KMS-11 (cell line): ENCODE measurements at regions not wholly inside any gene's neighbourhood (a gene's known extent, or its start where the extent isn't known, plus 50 kb on each side); places are given as distances from the start of the nearest gene placed in this dataset.

ENCODE experiments used
- H2AFZ ChIP-seq: fragments of 200-600 bp; sonication (generic); 2 replicates; pipeline ENCODE4 v1.6.1; 2016; ENCODE audit warnings: antibody characterized with exemption, mixed run types, low read depth
- H3K27ac ChIP-seq: fragments of 200-600 bp; sonication (generic); 2 replicates; pipeline ENCODE4 v1.6.1; 2016; ENCODE audit warnings: mild to moderate bottlenecking, mixed run types
- H3K27me3 ChIP-seq: fragments of 200-600 bp; sonication (generic); 2 replicates; pipeline ENCODE4 v1.6.1; 2017; ENCODE audit warnings: mild to moderate bottlenecking, low read depth, mixed run types, moderate library complexity; ENCODE audit not compliant: insufficient read depth
- H3K36me3 ChIP-seq: fragments of 200-600 bp; sonication (generic); 2 replicates; pipeline ENCODE4 v1.6.1; 2017; ENCODE audit warnings: mild to moderate bottlenecking, mixed run types; ENCODE audit not compliant: insufficient read depth
- H3K4me1 ChIP-seq: fragments of 200-600 bp; sonication (generic); 2 replicates; pipeline ENCODE4 v1.6.1; 2016; ENCODE audit warnings: mild to moderate bottlenecking, low read depth, mixed run types; ENCODE audit not compliant: poor library complexity, severe bottlenecking
- H3K4me2 ChIP-seq: fragments of 200-600 bp; sonication (generic); 2 replicates; pipeline ENCODE4 v1.7.0; 2016; ENCODE audit warnings: mild to moderate bottlenecking, mixed run types
- H3K4me3 ChIP-seq: fragments of 200-600 bp; sonication (generic); IDR thresholded peaks from 2 replicates; pipeline ENCODE4 v1.6.1; 2017; ENCODE audit warnings: low read depth, low read length, mixed read lengths; ENCODE audit not compliant: insufficient read depth
- H3K79me2 ChIP-seq: fragments of 200-600 bp; sonication (generic); 2 replicates; pipeline ENCODE4 v1.6.1; 2016; ENCODE audit warnings: low read depth, mixed run types; ENCODE audit not compliant: insufficient read depth
- H3K9ac ChIP-seq: fragments of 200-600 bp; sonication (generic); 2 replicates; pipeline ENCODE4 v1.6.1; 2016; ENCODE audit warnings: mild to moderate bottlenecking, mixed run types
- H4K20me1 ChIP-seq: fragments of 200-600 bp; sonication (generic); 2 replicates; pipeline ENCODE4 v1.6.1; 2016; ENCODE audit warnings: mild to moderate bottlenecking, mixed run types; ENCODE audit not compliant: insufficient read depth
- CTCF ChIP-seq: fragments of 200-600 bp; sonication (generic); conservative IDR thresholded peaks from 2 replicates; pipeline ENCODE4 v1.6.1; 2017; ENCODE audit warnings: low read depth, mild to moderate bottlenecking, antibody characterized with exemption, low read length, moderate library complexity, mixed read lengths

GRCh38 chr5:125785407-125785806, 637.8 kb upstream of the GRAMD2B start:
- no peak overlapping the region for H3K4me2 ChIP-seq
- TF ChIP-seq CTCF, result no peak

GRCh38 chr5:125786021-125786420, 637.2 kb upstream of the GRAMD2B start:
- no peak overlapping the region for H3K9ac ChIP-seq
- H3K27ac ChIP-seq, result no peak overlapping the region
- TF ChIP-seq CTCF, result no peak
- no peak overlapping the region for H3K4me2 ChIP-seq
- no peaks in the 10 kb centered on the region for H3K36me3 ChIP-seq
- H3K27me3 ChIP-seq, result no peaks in the 10 kb centered on the region
- no peak overlapping the region for H3K4me3 ChIP-seq
- H3K79me2 ChIP-seq, result no peaks in the 10 kb centered on the region
- H2AFZ ChIP-seq, result no peak overlapping the region
- no peaks in the 10 kb centered on the region for H3K4me1 ChIP-seq
- H4K20me1 ChIP-seq, result no peaks in the 10 kb centered on the region

More at GRCh38 chr5:125785407-125785806, 637.8 kb upstream of the GRAMD2B start:
- Histone ChIP-seq H3K4me1 (no peaks in the 10 kb centered on the region), H4K20me1 (no peaks in the 10 kb centered on the region), H3K27me3 (no peaks in the 10 kb centered on the region), H3K79me2 (no peaks in the 10 kb centered on the region), H3K27ac (no peak overlapping the region), H3K4me3 (no peak overlapping the region), H3K36me3 (no peaks in the 10 kb centered on the region), H3K9ac (no peak overlapping the region), H2AFZ (no peak overlapping the region)

DNA sequence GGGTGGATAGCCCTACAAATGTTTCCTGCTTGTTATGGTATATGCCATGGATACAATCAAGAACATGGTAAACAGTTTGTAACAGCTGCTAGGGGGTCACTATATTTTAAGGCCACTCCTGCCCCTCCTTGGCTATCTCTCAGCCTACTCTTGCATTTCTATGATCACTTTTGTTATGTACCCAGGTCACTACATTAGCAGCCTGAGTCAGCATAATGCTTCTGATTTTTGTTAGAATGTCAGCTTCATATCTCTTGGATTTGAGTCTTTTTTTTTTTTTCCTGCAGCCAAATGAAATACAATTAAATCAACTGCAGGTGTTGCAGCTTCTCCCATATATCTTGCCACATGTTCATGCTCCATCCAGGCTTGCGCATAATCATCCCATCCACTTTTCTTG, 629.7 kb upstream of the GRAMD2B start:
- TF ChIP-seq CTCF, result no peak
- Histone ChIP-seq H3K4me1 (no peaks in the 10 kb centered on the region), H3K79me2 (no peaks in the 10 kb centered on the region)

GRCh38 chr5:125794922-125795321, 628.3 kb upstream of the GRAMD2B start:
- Histone ChIP-seq H3K4me3 (no peak overlapping the region), H3K4me1 (no peaks in the 10 kb centered on the region), H3K79me2 (no peaks in the 10 kb centered on the region), H3K27ac (no peak overlapping the region), H2AFZ (no peak overlapping the region), H3K27me3 (no peaks in the 10 kb centered on the region), H3K9ac (no peak overlapping the region), H3K36me3 (no peaks in the 10 kb centered on the region), H4K20me1 (no peaks in the 10 kb centered on the region), H3K4me2 (no peak overlapping the region)
- TF ChIP-seq CTCF, result no peak

More for the DNA sequence above, 629.7 kb upstream of the GRAMD2B start:
- Histone ChIP-seq H3K27ac (no peak overlapping the region), H4K20me1 (no peaks in the 10 kb centered on the region), H3K4me3 (no peak overlapping the region), H2AFZ (no peak overlapping the region), H3K27me3 (no peaks in the 10 kb centered on the region), H3K4me2 (no peak overlapping the region), H3K9ac (no peak overlapping the region), H3K36me3 (no peaks in the 10 kb centered on the region)
